KMS-11 (cell line): ENCODE measurements at regions not wholly inside any gene's neighbourhood (a gene's known extent, or its start where the extent isn't known, plus 50 kb on each side); places are given as distances from the start of the nearest gene placed in this dataset.

Experiments
- H2AFZ ChIP-seq: fragments of 200-600 bp; sonication (generic); 2 replicates; pipeline ENCODE4 v1.6.1; 2016; ENCODE audit warnings: antibody characterized with exemption, mixed run types, low read depth
- H3K27ac ChIP-seq: fragments of 200-600 bp; sonication (generic); 2 replicates; pipeline ENCODE4 v1.6.1; 2016; ENCODE audit warnings: mild to moderate bottlenecking, mixed run types
- H3K27me3 ChIP-seq: fragments of 200-600 bp; sonication (generic); 2 replicates; pipeline ENCODE4 v1.6.1; 2017; ENCODE audit warnings: mild to moderate bottlenecking, low read depth, mixed run types, moderate library complexity; ENCODE audit not compliant: insufficient read depth
- H3K36me3 ChIP-seq: fragments of 200-600 bp; sonication (generic); 2 replicates; pipeline ENCODE4 v1.6.1; 2017; ENCODE audit warnings: mild to moderate bottlenecking, mixed run types; ENCODE audit not compliant: insufficient read depth
- H3K4me1 ChIP-seq: fragments of 200-600 bp; sonication (generic); 2 replicates; pipeline ENCODE4 v1.6.1; 2016; ENCODE audit warnings: mild to moderate bottlenecking, low read depth, mixed run types; ENCODE audit not compliant: poor library complexity, severe bottlenecking
- H3K4me2 ChIP-seq: fragments of 200-600 bp; sonication (generic); 2 replicates; pipeline ENCODE4 v1.7.0; 2016; ENCODE audit warnings: mild to moderate bottlenecking, mixed run types
- H3K4me3 ChIP-seq: fragments of 200-600 bp; sonication (generic); IDR thresholded peaks from 2 replicates; pipeline ENCODE4 v1.6.1; 2017; ENCODE audit warnings: low read depth, low read length, mixed read lengths; ENCODE audit not compliant: insufficient read depth
- H3K79me2 ChIP-seq: fragments of 200-600 bp; sonication (generic); 2 replicates; pipeline ENCODE4 v1.6.1; 2016; ENCODE audit warnings: low read depth, mixed run types; ENCODE audit not compliant: insufficient read depth
- H3K9ac ChIP-seq: fragments of 200-600 bp; sonication (generic); 2 replicates; pipeline ENCODE4 v1.6.1; 2016; ENCODE audit warnings: mild to moderate bottlenecking, mixed run types
- H4K20me1 ChIP-seq: fragments of 200-600 bp; sonication (generic); 2 replicates; pipeline ENCODE4 v1.6.1; 2016; ENCODE audit warnings: mild to moderate bottlenecking, mixed run types; ENCODE audit not compliant: insufficient read depth
- CTCF ChIP-seq: fragments of 200-600 bp; sonication (generic); conservative IDR thresholded peaks from 2 replicates; pipeline ENCODE4 v1.6.1; 2017; ENCODE audit warnings: low read depth, mild to moderate bottlenecking, antibody characterized with exemption, low read length, moderate library complexity, mixed read lengths

- H3K79me2 ChIP-seq = no peaks in the 10 kb centered on the region
- no peak overlapping the region for H3K27ac ChIP-seq
- no peaks in the 10 kb centered on the region for H3K27me3 ChIP-seq
- H3K9ac ChIP-seq = no peak overlapping the region
- no peaks in the 10 kb centered on the region for H4K20me1 ChIP-seq
- H2AFZ ChIP-seq = no peak overlapping the region
- H3K4me1 ChIP-seq = no peaks in the 10 kb centered on the region
- no peaks in the 10 kb centered on the region for H3K36me3 ChIP-seq
- no peak overlapping the region for H3K4me2 ChIP-seq
- H3K4me3 ChIP-seq = no peak overlapping the region
- no peak for TF ChIP-seq CTCF
Observed at GRCh38 chr7:22027475-22027874, 81.8 kb upstream of the CDCA7L start.

GRCh38 chr7:22025983-22026382, 80.3 kb upstream of the CDCA7L start:
- H3K27ac ChIP-seq = no peak overlapping the region
- no peaks in the 10 kb centered on the region for H3K79me2 ChIP-seq
- no peaks in the 10 kb centered on the region for H3K36me3 ChIP-seq
- H4K20me1 ChIP-seq = no peaks in the 10 kb centered on the region
- no peak overlapping the region for H3K4me3 ChIP-seq
- no peaks in the 10 kb centered on the region for H3K27me3 ChIP-seq
- no peaks in the 10 kb centered on the region for H3K4me1 ChIP-seq
- no peak overlapping the region for H3K4me2 ChIP-seq
- TF ChIP-seq CTCF = no peak
- no peak overlapping the region for H2AFZ ChIP-seq
- no peak overlapping the region for H3K9ac ChIP-seq

- H3K27ac ChIP-seq = no peak overlapping the region
- no peaks in the 10 kb centered on the region for H4K20me1 ChIP-seq
- no peaks in the 10 kb centered on the region for H3K36me3 ChIP-seq
- H3K27me3 ChIP-seq = no peaks in the 10 kb centered on the region
- H3K79me2 ChIP-seq = no peaks in the 10 kb centered on the region
- no peak for TF ChIP-seq CTCF
- H3K9ac ChIP-seq = no peak overlapping the region
- H3K4me3 ChIP-seq = no peak overlapping the region
- H3K4me2 ChIP-seq = no peak overlapping the region
- H2AFZ ChIP-seq = no peak overlapping the region
- no peaks in the 10 kb centered on the region for H3K4me1 ChIP-seq
Observed at GRCh38 chr7:22025075-22025474, 79.4 kb upstream of the CDCA7L start.

GRCh38 chr7:22019931-22020330, 74.2 kb upstream of the CDCA7L start:
- Histone ChIP-seq H3K27ac (no peak overlapping the region), H3K36me3 (no peaks in the 10 kb centered on the region), H2AFZ (no peak overlapping the region), H3K9ac (no peak overlapping the region), H4K20me1 (no peaks in the 10 kb centered on the region), H3K27me3 (no peaks in the 10 kb centered on the region), H3K79me2 (no peaks in the 10 kb centered on the region), H3K4me1 (no peaks in the 10 kb centered on the region), H3K4me3 (no peak overlapping the region), H3K4me2 (no peak overlapping the region)
- no peak for TF ChIP-seq CTCF

GRCh38 chr7:22016507-22016906, 70.8 kb upstream of the CDCA7L start:
- Histone ChIP-seq H3K27ac (no peak overlapping the region), H4K20me1 (no peaks in the 10 kb centered on the region), H2AFZ (no peak overlapping the region), H3K4me1 (no peaks in the 10 kb centered on the region), H3K9ac (no peak overlapping the region), H3K4me3 (no peak overlapping the region), H3K79me2 (no peaks in the 10 kb centered on the region), H3K36me3 (no peaks in the 10 kb centered on the region), H3K27me3 (no peaks in the 10 kb centered on the region), H3K4me2 (no peak overlapping the region)
- TF ChIP-seq CTCF = no peak
